Brain microvascular endothelial cell (primary cell): ENCODE measurements at regions not wholly inside any gene's neighbourhood (a gene's known extent, or its start where the extent isn't known, plus 50 kb on each side); places are given as distances from the start of the nearest gene placed in this dataset.

ENCODE experiments used
- DNase-seq: peaks from one replicate; pipeline ENCODE4 v3.0.0-alpha.2; 2020
- H3K27ac ChIP-seq: fragments of 250-450 bp; sonication (Bioruptor Pico); 2 replicates; pipeline ENCODE4 v1.5.1; 2020; ENCODE audit warnings: mild to moderate bottlenecking, moderate library complexity
- H3K27me3 ChIP-seq: fragments of 250-450 bp; sonication (Bioruptor Pico); replicated peaks from 2 replicates; pipeline ENCODE4 v1.5.1; 2020; ENCODE audit warnings: mild to moderate bottlenecking
- H3K36me3 ChIP-seq: fragments of 250-450 bp; sonication (Bioruptor Pico); replicated peaks from 2 replicates; pipeline ENCODE4 v1.5.1; 2020; ENCODE audit warnings: mild to moderate bottlenecking
- H3K4me3 ChIP-seq: 2 replicates; pipeline ENCODE4 v1.5.1; 2011; ENCODE audit warnings: low read depth, mild to moderate bottlenecking, control low read depth, low read length, moderate library complexity
- in situ Hi-C: cut with HindIII; loops from 2 replicates; pipeline ENCODE4 v1.10.0; 2017; ENCODE audit warnings: low sequenced_read_pairs, low pct_ligation_motif_present
- TF ChIP-seq, protein P1 (sequence below): IDR thresholded peaks from 2 replicates; pipeline ENCODE4 v1.5.1; 2011; ENCODE audit warnings: low read depth, mild to moderate bottlenecking, moderate library complexity, low read length, control low read depth, inconsistent platforms; ENCODE audit errors: missing control alignments

DNA sequence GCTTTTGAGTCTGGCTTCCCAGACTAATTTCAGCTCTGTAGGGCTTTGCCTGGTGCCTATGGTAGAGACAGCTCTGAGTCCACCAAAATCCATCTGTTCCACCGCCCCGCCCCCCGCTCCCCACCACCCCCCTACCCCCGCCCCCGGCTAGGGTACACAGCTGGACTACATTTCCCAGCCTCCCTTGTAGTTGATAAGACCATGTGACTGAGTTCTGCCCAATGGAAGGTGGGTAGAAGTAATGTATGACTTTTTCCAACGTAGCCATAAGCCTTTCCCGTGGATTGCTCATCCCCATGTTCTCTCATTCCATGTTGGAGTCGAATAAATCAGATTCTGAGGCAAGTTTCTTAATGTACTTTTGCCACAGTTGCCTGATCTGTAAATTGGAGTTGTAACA, 786.7 kb upstream of the EEF2KMT start:
- Histone ChIP-seq H3K27ac (no peak overlapping the region), H3K27me3 (no peaks in the 10 kb centered on the region), H3K36me3 (no peaks in the 10 kb centered on the region), H3K4me3 (no peak overlapping the region)
- in situ Hi-C loops: no loop called here
- no peak for DNase-seq
- TF ChIP-seq, protein P1, sequence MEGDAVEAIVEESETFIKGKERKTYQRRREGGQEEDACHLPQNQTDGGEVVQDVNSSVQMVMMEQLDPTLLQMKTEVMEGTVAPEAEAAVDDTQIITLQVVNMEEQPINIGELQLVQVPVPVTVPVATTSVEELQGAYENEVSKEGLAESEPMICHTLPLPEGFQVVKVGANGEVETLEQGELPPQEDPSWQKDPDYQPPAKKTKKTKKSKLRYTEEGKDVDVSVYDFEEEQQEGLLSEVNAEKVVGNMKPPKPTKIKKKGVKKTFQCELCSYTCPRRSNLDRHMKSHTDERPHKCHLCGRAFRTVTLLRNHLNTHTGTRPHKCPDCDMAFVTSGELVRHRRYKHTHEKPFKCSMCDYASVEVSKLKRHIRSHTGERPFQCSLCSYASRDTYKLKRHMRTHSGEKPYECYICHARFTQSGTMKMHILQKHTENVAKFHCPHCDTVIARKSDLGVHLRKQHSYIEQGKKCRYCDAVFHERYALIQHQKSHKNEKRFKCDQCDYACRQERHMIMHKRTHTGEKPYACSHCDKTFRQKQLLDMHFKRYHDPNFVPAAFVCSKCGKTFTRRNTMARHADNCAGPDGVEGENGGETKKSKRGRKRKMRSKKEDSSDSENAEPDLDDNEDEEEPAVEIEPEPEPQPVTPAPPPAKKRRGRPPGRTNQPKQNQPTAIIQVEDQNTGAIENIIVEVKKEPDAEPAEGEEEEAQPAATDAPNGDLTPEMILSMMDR: no peak

DNA sequence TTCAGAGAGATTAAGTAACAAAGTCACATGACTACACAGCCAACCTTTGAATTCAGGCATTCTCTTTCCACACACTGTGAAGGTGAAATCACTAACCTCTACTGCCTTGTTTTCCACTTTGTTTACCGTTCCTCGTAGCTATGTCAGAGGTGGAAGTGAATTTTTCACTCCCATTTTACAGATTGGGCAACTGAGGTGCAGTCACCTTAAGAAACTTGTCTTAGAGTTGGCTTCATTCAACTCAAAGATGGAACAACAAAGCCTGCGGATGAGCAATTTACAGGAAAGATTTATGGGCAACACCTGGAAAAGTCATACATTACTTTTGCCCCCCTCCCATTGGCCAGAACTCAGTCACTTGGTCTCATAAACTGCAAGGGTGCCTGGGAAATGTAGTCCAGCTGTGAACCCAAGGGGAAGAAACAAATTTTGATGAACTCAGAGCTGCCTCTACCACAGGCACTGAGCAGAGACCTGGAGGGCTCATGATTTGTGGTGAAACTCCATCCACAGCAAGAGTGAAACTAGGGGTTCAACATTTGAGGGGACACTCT, 784.6 kb upstream of the EEF2KMT start:
- in situ Hi-C loops: no loop called here
- Histone ChIP-seq H3K27me3 (no peaks in the 10 kb centered on the region), H3K36me3 (no peaks in the 10 kb centered on the region), H3K4me3 (no peak overlapping the region), H3K27ac (no peak overlapping the region)
- no peak for DNase-seq
- TF ChIP-seq, protein P1: no peak

DNA sequence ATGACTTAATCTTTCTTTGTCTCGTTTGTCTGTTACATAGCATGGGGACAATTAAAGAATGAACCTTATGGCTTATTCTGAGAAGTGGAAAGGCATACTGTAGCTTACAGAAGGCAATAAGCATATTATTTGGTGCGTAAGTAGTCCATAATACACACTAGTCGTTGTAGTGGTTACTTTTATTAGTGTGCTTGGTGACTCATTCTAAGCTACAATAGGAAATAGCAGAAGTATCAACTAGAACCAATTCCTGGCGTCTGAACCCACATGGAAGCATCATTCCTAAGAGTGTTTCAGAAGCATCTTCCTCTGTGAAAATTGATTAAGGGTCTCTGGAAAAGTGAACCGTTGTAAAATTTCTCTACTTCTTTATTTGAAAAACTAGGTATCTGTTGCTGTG, 777.8 kb upstream of the EEF2KMT start:
- no peak overlapping the region for H3K4me3 ChIP-seq
- no peak for DNase-seq
- no peaks in the 10 kb centered on the region for H3K27me3 ChIP-seq
- in situ Hi-C loops: no loop called here
- no peaks in the 10 kb centered on the region for H3K36me3 ChIP-seq
- TF ChIP-seq, protein P1: no peak
- H3K27ac ChIP-seq: no peak overlapping the region

GRCh38 chr16:5874899-5875298, 777.3 kb upstream of the EEF2KMT start:
- Histone ChIP-seq H3K27ac (no peak overlapping the region), H3K36me3 (no peaks in the 10 kb centered on the region), H3K4me3 (no peak overlapping the region), H3K27me3 (no peaks in the 10 kb centered on the region)
- in situ Hi-C loops: no loop called here
- DNase-seq: no peak
- TF ChIP-seq, protein P1: no peak

- TF ChIP-seq, protein P1: no peak
- H3K27me3 ChIP-seq: no peaks in the 10 kb centered on the region
- H3K36me3 ChIP-seq: no peaks in the 10 kb centered on the region
- in situ Hi-C loops: no loop called here
- H3K27ac ChIP-seq: no peak overlapping the region
- no peak for DNase-seq
- no peak overlapping the region for H3K4me3 ChIP-seq
Measured at GRCh38 chr16:5873221-5873620, 775.6 kb upstream of the EEF2KMT start.
